Endodermal cell (in vitro differentiated cells): ENCODE measurements at regions not wholly inside any gene's neighbourhood (a gene's known extent, or its start where the extent isn't known, plus 50 kb on each side); places are given as distances from the start of the nearest gene placed in this dataset.

Source experiments
- DNase-seq: peaks from one replicate; pipeline ENCODE4 v3.0.0-alpha.2; 2017
- H3K27ac ChIP-seq: 2 replicates; pipeline ENCODE4 v1.5.1; 2013; ENCODE audit warnings: mild to moderate bottlenecking, low read depth, low read length, moderate library complexity
- H3K27me3 ChIP-seq: 2 replicates; pipeline ENCODE4 v1.6.1; 2013; ENCODE audit warnings: mild to moderate bottlenecking, low read length, moderate library complexity; ENCODE audit not compliant: insufficient read depth, control insufficient read depth, poor library complexity, severe bottlenecking
- H3K36me3 ChIP-seq: 2 replicates; pipeline ENCODE4 v1.7.0; 2013; ENCODE audit warnings: mild to moderate bottlenecking, low read length, moderate library complexity; ENCODE audit not compliant: control insufficient read depth, insufficient read depth
- H3K4me1 ChIP-seq: one replicate; pipeline ENCODE4 v1.7.0; 2013; ENCODE audit warnings: low read length; ENCODE audit not compliant: control insufficient read depth, insufficient read depth
- H3K4me3 ChIP-seq: 2 replicates; pipeline ENCODE4 v1.5.1; 2013; ENCODE audit warnings: mild to moderate bottlenecking, low read length, moderate library complexity
- H3K9ac ChIP-seq: 2 replicates; pipeline ENCODE4 v1.6.1; 2013; ENCODE audit warnings: mild to moderate bottlenecking, low read length, moderate library complexity; ENCODE audit not compliant: poor library complexity, severe bottlenecking; ENCODE audit errors: extremely low read depth
- H3K9me3 ChIP-seq: 2 replicates; pipeline ENCODE4 v1.6.1; 2013; ENCODE audit warnings: mild to moderate bottlenecking, low read length, moderate library complexity; ENCODE audit not compliant: control insufficient read depth
- H3K27ac Mint-ChIP-seq: 2 replicates; pipeline ENCODE4 v1.8.0; 2020; ENCODE audit warnings: mixed read lengths
- H3K27me3 Mint-ChIP-seq: 2 replicates; pipeline ENCODE4 v1.8.0; 2021; ENCODE audit warnings: mild to moderate bottlenecking, mixed read lengths; ENCODE audit not compliant: insufficient read depth
- H3K36me3 Mint-ChIP-seq: 2 replicates; pipeline ENCODE4 v1.8.0; 2020; ENCODE audit warnings: low read depth, mixed read lengths
- H3K4me1 Mint-ChIP-seq: 2 replicates; pipeline ENCODE4 v1.8.0; 2020; ENCODE audit warnings: mixed read lengths
- H3K4me3 Mint-ChIP-seq: 2 replicates; pipeline ENCODE4 v1.8.0; 2020; ENCODE audit warnings: mild to moderate bottlenecking, moderate library complexity, mixed read lengths
- H3K9me3 Mint-ChIP-seq: 2 replicates; pipeline ENCODE4 v1.8.0; 2020; ENCODE audit warnings: mild to moderate bottlenecking, mixed read lengths
- WGBS, 2 experiments: methylation state at CpG; one replicate each; pipeline versions ENCODE4 v1.1.5 to v1.1.7; 2013; ENCODE audit warnings: missing lambda C conversion rate in 2 of 2, mixed read lengths in 1 of 2; ENCODE audit not compliant: insufficient coverage in 1 of 2, insufficient read length in 1 of 2; 5-methylcytosine and 5-hydroxymethylcytosine counted together
- TF ChIP-seq, protein P1 (sequence below): fragments of 200-600 bp; sonication (generic); conservative IDR thresholded peaks from 2 replicates; pipeline ENCODE4 v1.5.0; 2021; ENCODE audit warnings: antibody characterized with exemption, mild to moderate bottlenecking

- H3K9me3 Mint-ChIP-seq = no peaks in the 10 kb centered on the region
- no peak for DNase-seq
- H3K27ac ChIP-seq = no peak overlapping the region
- H3K27me3 Mint-ChIP-seq = no peaks in the 10 kb centered on the region
- H3K4me1 Mint-ChIP-seq = peaks cover 4% of the 10 kb centered on the region
- no peak overlapping the region for H3K4me3 Mint-ChIP-seq
- no peaks in the 10 kb centered on the region for H3K9me3 ChIP-seq
- no peak overlapping the region for H3K27ac Mint-ChIP-seq
- H3K4me1 ChIP-seq = no peaks in the 10 kb centered on the region
- no peaks in the 10 kb centered on the region for H3K36me3 Mint-ChIP-seq
- H3K36me3 ChIP-seq = no peaks in the 10 kb centered on the region
- 76 to 93% methylated on average over 2 to 3 of the region's 3 CpGs for WGBS, 2 experiments
- H3K27me3 ChIP-seq = no peaks in the 10 kb centered on the region
- H3K4me3 ChIP-seq = no peak overlapping the region
- no peak overlapping the region for H3K9ac ChIP-seq
- TF ChIP-seq, protein P1, sequence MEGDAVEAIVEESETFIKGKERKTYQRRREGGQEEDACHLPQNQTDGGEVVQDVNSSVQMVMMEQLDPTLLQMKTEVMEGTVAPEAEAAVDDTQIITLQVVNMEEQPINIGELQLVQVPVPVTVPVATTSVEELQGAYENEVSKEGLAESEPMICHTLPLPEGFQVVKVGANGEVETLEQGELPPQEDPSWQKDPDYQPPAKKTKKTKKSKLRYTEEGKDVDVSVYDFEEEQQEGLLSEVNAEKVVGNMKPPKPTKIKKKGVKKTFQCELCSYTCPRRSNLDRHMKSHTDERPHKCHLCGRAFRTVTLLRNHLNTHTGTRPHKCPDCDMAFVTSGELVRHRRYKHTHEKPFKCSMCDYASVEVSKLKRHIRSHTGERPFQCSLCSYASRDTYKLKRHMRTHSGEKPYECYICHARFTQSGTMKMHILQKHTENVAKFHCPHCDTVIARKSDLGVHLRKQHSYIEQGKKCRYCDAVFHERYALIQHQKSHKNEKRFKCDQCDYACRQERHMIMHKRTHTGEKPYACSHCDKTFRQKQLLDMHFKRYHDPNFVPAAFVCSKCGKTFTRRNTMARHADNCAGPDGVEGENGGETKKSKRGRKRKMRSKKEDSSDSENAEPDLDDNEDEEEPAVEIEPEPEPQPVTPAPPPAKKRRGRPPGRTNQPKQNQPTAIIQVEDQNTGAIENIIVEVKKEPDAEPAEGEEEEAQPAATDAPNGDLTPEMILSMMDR = peak; percentile 66
These were observed 441.1 kb upstream of the MDFIC2 start for GRCh38 chr3:70753572-70753971.

GRCh38 chr3:70752051-70752450 is 439.6 kb upstream of the MDFIC2 start:
- Mint-ChIP-seq H3K4me3 (no peak overlapping the region), H3K9me3 (no peaks in the 10 kb centered on the region), H3K4me1 (no peaks in the 10 kb centered on the region), H3K27ac (no peak overlapping the region), H3K27me3 (no peaks in the 10 kb centered on the region), H3K36me3 (no peaks in the 10 kb centered on the region)
- DNase-seq = no peak
- Histone ChIP-seq H3K36me3 (no peaks in the 10 kb centered on the region), H3K27ac (no peak overlapping the region), H3K27me3 (no peaks in the 10 kb centered on the region), H3K9ac (no peak overlapping the region), H3K4me3 (no peak overlapping the region), H3K9me3 (no peaks in the 10 kb centered on the region), H3K4me1 (no peaks in the 10 kb centered on the region)
- TF ChIP-seq, protein P1 = no peak
- 87 to 96% methylated on average over 5 of the region's 5 CpGs for WGBS, 2 experiments

GRCh38 chr3:70749122-70749521 is 436.7 kb upstream of the MDFIC2 start:
- no peaks in the 10 kb centered on the region for H3K27me3 ChIP-seq
- H3K9me3 Mint-ChIP-seq = no peaks in the 10 kb centered on the region
- TF ChIP-seq, protein P1 = no peak
- H3K4me1 ChIP-seq = no peaks in the 10 kb centered on the region
- no peak overlapping the region for H3K9ac ChIP-seq
- no peaks in the 10 kb centered on the region for H3K9me3 ChIP-seq
- no peaks in the 10 kb centered on the region for H3K36me3 ChIP-seq
- DNase-seq = no peak
- H3K27ac ChIP-seq = no peak overlapping the region
- 67 to 75% methylated on average over 2 to 4 of the region's 4 CpGs for WGBS, 2 experiments
- H3K36me3 Mint-ChIP-seq = no peaks in the 10 kb centered on the region
- H3K4me3 Mint-ChIP-seq = no peak overlapping the region
- no peak overlapping the region for H3K27ac Mint-ChIP-seq
- no peak overlapping the region for H3K4me3 ChIP-seq
- H3K27me3 Mint-ChIP-seq = no peaks in the 10 kb centered on the region
- H3K4me1 Mint-ChIP-seq = no peaks in the 10 kb centered on the region
